NCI-H460 (cell line): ENCODE measurements at regions not wholly inside any gene's neighbourhood (a gene's known extent, or its start where the extent isn't known, plus 50 kb on each side); places are given as distances from the start of the nearest gene placed in this dataset.
"Not testable (repeated sequence)": the region's sequence is repeated elsewhere in the genome, so short reads cannot be mapped to it uniquely, and the experiment has no call there.

Experiments
- DNase-seq: peaks from one replicate; pipeline ENCODE4 v3.0.0-alpha.2; 2016; ENCODE audit warnings: low read depth; ENCODE audit errors: extremely low read depth

- DNase-seq = no peak
Observed at GRCh38 chrX:122972604-122973003, 211.5 kb upstream of the GRIA3 start.

DNA sequence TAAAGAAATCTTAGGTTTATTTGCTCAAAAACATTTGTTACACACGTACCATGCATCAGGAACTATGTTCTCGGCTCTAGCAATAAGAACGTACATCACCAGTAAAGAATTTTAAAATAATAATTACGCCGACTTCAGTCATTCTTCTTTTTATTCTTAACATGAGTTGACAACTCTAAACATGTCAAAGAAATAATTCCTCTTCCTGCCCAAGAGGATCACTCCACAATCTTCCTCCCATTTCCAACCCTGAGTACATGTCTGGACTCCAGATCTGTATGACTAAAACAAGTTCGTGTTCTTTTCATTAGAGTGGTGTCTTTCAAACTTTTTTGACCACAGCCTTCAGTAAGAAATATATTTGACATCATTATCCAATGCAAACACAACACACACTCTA, 201.6 kb upstream of the GRIA3 start:
- no peak for DNase-seq

DNA sequence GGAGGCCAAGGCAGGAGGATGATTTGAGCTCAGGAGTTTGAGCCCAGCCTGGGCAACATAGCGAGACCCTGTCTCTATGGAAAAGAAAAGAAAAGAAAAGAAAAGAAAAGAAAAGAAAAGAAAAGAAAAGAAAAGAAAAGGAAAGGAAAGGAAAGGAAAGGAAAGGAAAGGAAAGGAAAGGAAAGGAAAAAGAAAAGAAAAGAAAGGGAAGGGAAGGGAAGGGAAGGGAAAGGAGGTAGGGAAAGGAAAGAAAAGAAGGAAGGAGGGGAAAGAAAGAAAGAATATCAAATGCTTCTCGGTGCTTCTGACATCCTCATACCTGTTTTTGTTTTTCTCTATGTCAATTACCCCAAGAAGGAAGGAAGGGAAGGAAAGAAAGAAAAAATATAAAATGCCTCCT, 181.2 kb upstream of the GRIA3 start:
- DNase-seq = not testable (repeated sequence)

- DNase-seq = no peak
Observed at GRCh38 chrX:123013141-123013540, 170.9 kb upstream of the GRIA3 start.

DNA sequence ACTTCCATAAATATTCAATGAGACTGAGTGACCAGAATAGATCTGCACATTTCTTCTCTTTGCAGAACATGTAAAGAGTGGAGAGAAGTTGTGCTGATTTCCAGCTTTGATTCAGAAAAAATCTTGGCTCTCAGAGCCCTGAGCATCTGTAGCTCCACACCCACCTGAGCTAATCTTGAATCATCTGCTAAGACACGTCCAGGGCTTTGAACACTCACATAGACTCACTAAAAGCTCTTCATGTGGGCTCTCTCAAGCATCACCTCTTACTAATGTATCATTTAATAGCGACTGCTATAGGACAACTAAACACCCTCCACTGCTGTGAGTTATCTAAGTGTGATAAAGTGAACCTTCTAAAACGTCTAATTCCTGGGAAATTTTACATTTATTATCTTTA, 147.7 kb upstream of the GRIA3 start:
- no peak for DNase-seq

DNA sequence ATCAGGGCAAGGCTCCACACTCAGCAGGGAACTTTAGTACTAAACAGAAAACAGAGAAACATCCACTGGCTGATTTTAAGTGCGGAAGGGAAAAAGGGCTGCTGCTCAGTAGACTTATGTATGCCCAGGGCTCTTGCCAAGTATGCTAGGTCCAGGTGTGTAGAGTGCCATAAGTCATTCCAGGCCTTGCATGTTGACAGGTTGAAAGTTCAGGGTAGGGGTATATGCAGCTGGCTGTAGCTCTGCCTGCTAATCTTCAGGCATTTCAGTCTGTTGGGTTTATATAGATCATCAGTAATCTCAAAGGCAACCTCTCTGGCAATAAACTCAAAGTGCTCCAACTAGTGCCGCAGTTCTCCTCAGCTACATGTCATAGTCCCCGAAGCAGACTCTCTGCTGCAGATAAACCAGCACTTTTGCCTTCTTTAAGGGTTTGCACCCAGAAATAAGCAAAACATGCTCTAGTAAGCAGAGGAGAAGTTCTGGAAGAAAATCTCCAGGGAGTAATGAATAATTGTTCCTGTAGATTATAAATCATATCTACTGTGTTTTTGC, 134.9 kb upstream of the GRIA3 start:
- no peak for DNase-seq

- no peak for DNase-seq
Observed at GRCh38 chrX:123060986-123061385, 123.1 kb upstream of the GRIA3 start.

GRCh38 chrX:123064053-123064452, 120.0 kb upstream of the GRIA3 start:
- no peak for DNase-seq

DNA sequence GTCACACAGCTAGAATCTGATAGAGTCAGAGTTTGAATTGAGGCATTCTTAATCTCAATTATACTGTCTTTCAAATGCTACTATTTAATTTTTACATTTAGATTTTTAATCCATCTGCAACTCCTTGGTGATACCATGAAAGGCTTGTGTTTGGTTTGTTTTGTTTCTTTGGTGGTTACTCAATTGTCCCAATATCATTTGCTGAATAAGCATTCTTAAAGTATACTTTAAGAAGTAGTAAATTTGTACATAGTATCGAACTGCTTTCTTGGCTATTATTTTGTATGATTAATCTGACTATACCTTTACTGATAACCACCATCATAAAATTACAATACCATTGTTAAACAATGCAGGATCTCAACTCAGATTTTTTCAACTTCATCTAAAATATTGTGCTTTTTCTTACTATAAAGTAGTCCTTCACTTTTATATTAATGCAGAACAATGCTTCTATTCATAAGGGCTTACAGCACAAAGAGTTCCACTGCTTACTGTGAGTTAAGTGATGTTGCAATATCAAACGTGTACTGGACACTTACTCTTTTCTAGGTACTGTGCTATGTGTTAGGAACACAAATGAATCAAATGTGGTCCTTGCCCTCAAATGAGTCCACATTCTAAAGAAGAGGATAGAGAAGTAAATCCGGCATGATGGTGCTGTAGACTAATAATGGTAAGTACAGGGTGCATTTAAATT, 111.2 kb upstream of the GRIA3 start:
- DNase-seq = no peak

GRCh38 chrX:123075947-123076561, 108.0 kb upstream of the GRIA3 start:
- no peak for DNase-seq

DNA sequence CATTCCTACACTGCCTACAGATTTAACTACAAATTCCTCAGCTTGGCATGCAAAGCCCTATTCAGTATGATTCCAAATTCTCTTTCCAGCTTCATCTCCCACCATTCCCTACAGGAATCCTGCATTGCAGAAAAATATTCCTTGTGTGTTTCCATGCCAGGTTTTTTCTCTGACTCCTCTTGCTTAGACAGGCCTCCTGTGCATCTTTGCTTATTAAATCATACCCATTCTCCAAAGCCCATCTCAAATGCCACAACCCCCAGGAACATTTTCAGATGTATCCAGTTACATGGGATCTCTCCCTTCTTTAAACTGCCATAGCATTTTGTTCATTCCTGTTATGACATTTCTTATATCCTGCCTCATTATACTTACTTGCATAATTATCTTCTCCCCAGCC, 106.4 kb upstream of the GRIA3 start:
- DNase-seq = no peak

DNA sequence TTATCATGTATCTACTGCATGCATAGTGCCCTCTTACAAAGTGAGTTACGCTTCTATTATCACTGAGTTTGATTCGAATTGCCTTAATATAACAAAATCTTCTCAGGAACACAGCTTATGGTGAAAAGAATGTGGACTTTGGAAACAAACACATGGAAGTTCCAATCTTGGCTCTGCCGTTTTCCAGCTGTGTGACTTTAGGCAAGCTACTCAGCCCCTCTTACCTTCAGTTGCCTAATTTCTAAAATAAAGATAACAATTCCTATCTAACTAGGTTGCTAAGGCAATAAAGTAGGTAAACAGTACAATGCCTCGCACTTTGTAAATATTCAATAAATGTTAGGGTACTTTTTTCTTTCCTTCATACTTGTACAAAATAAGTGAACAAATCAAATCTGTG, 104.0 kb upstream of the GRIA3 start:
- DNase-seq = no peak

GRCh38 chrX:123081776-123082175, 102.3 kb upstream of the GRIA3 start:
- DNase-seq = no peak

- DNase-seq = no peak
Observed at GRCh38 chrX:123083924-123084323, 100.2 kb upstream of the GRIA3 start.

GRCh38 chrX:123084797-123085196, 99.3 kb upstream of the GRIA3 start:
- DNase-seq = no peak

- no peak for DNase-seq
Observed at GRCh38 chrX:123085311-123085940, 98.7 kb upstream of the GRIA3 start.

DNA sequence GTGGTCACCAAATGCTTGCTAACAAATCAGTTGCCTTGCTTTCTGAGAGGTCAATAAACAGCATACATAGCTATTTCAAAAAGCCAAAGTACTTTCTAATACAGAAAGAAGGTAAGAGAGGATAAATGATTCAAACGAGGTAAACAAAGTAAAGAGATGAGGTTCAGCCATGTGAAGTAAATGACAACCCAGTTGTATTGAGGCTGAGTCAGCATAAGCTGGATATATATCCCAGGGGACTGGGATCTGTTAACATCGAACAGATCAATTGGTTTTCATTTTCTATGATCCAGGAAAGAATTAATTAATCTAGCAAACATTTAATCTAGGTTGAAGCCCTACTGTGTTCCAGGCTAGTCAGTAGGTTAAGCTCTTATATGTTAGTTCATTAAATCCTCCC, 97.3 kb upstream of the GRIA3 start:
- no peak for DNase-seq

DNA sequence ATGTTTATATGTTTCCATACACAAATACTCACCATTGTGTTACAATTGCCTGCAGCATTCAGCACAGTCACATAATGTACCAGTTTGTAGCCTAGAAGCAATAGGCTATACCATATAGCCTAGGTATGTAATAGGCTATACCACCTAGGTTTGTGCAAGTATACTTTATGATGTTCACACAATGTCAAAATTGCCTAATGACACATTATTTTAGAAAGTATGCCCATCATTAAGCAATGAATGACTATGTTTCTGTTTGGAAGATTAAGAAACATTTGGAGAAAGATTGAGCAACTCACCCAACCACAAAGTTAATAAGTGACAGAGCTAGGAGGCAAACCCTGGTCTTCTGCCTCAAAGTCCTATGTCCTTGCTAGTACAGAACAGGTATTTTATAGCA, 96.8 kb upstream of the GRIA3 start:
- no peak for DNase-seq

DNA sequence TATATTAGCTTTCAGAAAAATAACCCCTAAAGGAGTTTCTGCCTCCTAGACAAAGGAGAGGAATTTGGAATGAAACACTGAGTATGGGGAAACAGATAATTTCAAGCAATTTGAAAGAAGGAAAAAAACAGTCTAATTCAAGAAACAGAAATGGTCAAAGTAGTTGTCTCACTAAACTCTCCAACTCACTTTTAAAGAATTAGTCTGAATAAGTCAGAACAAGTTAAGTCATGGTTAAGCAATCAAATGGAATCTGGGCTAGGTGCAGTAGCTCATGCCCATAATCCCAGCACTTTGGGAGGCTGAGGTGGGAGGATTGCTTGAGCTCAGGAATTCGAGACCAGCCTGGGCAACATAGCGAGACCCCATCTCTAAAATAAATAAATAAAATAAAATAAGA, 95.7 kb upstream of the GRIA3 start:
- DNase-seq = no peak

GRCh38 chrX:123088930-123089329, 95.1 kb upstream of the GRIA3 start:
- DNase-seq = no peak

GRCh38 chrX:123093792-123094191, 90.3 kb upstream of the GRIA3 start:
- no peak for DNase-seq
